ENCODE measurements at regions not wholly inside any gene's neighbourhood (a gene's known extent, or its start where the extent isn't known, plus 50 kb on each side); places are given as distances from the start of the nearest gene placed in this dataset.

DNA sequence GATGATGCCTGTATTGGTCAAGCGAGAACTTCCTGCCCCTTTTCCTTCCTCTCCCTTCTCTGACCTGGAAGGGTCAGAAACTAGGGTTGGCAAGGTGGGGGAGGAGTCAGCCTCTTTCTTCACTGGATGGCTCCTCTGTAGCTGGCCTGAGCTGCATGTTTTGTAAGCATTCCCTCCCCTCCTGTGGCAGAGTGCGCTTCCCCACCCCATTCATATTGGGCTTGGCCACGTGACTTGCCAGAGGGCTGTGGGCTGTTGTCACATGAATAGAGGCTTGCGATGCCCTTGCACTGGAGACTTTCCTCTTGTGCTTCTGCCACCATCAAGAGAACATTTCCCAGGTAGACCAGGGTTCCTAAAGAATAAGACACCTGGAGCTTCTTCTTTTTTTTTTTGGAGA, 111.3 kb upstream of the PODXL start:
- TF ChIP-seq ARNT (IDR thresholded peaks at IDR 0.05) (no peak), LEF1 (IDR thresholded peaks at IDR 0.05; ENCODE audit: borderline replicate concordance) (no peak), HDGF (IDR thresholded peaks at IDR 0.05; ENCODE audit: borderline replicate concordance) (no peak), TARDBP (IDR thresholded peaks at IDR 0.05) (no peak), ELF4 (IDR thresholded peaks at IDR 0.05) (no peak), FOXM1 (IDR thresholded peaks at IDR 0.05; ENCODE audit: borderline replicate concordance) (no peak)
